ENCODE measurements at regions not wholly inside any gene's neighbourhood (a gene's known extent, or its start where the extent isn't known, plus 50 kb on each side); places are given as distances from the start of the nearest gene placed in this dataset.
"Not testable (repeated sequence)": the region's sequence is repeated elsewhere in the genome, so short reads cannot be mapped to it uniquely, and the experiment has no call there.

- DNase-seq (ENCODE audit: low spot score in 2 of 2) (no peak), ATAC-seq (no peak)
- Mint-ChIP-seq H3K9me3 (no peaks in the 10 kb centered on the region), H3K4me1 (no peaks in the 10 kb centered on the region), H3K27ac (no peak overlapping the region), H3K36me3 (no peaks in the 10 kb centered on the region), H3K4me3 (no peak overlapping the region)
Measured at GRCh38 chr14:30440961-30441360, 118.0 kb upstream of the G2E3 start.

GRCh38 chr14:30443368-30444007 lies 115.5 kb upstream of the G2E3 start:
- no peaks in the 10 kb centered on the region for H3K9me3 Mint-ChIP-seq
- ATAC-seq, result no peak
- H3K4me1 Mint-ChIP-seq, result no peaks in the 10 kb centered on the region
- no peak for DNase-seq (ENCODE audit: low spot score in 2 of 2)
- H3K36me3 Mint-ChIP-seq, result no peaks in the 10 kb centered on the region
- H3K4me3 Mint-ChIP-seq, result no peak overlapping the region
- H3K27ac Mint-ChIP-seq, result no peak overlapping the region

- Mint-ChIP-seq H3K4me3 (no peak overlapping the region), H3K9me3 (no peaks in the 10 kb centered on the region), H3K27ac (no peak overlapping the region), H3K36me3 (no peaks in the 10 kb centered on the region), H3K4me1 (no peaks in the 10 kb centered on the region)
- DNase-seq (ENCODE audit: low spot score in 2 of 2) (no peak), ATAC-seq (no peak)
Measured at GRCh38 chr14:30444451-30444850, 114.5 kb upstream of the G2E3 start.

GRCh38 chr14:30445011-30445793 lies 113.8 kb upstream of the G2E3 start:
- no peaks in the 10 kb centered on the region for H3K36me3 Mint-ChIP-seq
- no peak for DNase-seq (ENCODE audit: low spot score in 2 of 2)
- H3K27ac Mint-ChIP-seq, result no peak overlapping the region
- no peak overlapping the region for H3K4me3 Mint-ChIP-seq
- no peaks in the 10 kb centered on the region for H3K9me3 Mint-ChIP-seq
- no peaks in the 10 kb centered on the region for H3K4me1 Mint-ChIP-seq
- ATAC-seq, result no peak

GRCh38 chr14:30445852-30446251 lies 113.1 kb upstream of the G2E3 start:
- Mint-ChIP-seq H3K36me3 (no peaks in the 10 kb centered on the region), H3K4me3 (no peak overlapping the region), H3K9me3 (no peaks in the 10 kb centered on the region), H3K4me1 (no peaks in the 10 kb centered on the region), H3K27ac (no peak overlapping the region)
- DNase-seq (ENCODE audit: low spot score in 2 of 2) (no peak), ATAC-seq (no peak)

GRCh38 chr14:30450631-30451545 lies 108.1 kb upstream of the G2E3 start:
- Mint-ChIP-seq H3K9me3 (no peaks in the 10 kb centered on the region), H3K4me1 (no peaks in the 10 kb centered on the region), H3K27ac (no peak overlapping the region), H3K36me3 (no peaks in the 10 kb centered on the region), H3K4me3 (no peak overlapping the region)
- no peak for DNase-seq (ENCODE audit: low spot score in 2 of 2)
- no peak for ATAC-seq

- no peak overlapping the region for H3K27ac Mint-ChIP-seq
- no peaks in the 10 kb centered on the region for H3K9me3 Mint-ChIP-seq
- ATAC-seq, result no peak
- DNase-seq (ENCODE audit: low spot score in 2 of 2), result no peak
- no peak overlapping the region for H3K4me3 Mint-ChIP-seq
- no peaks in the 10 kb centered on the region for H3K4me1 Mint-ChIP-seq
- no peaks in the 10 kb centered on the region for H3K36me3 Mint-ChIP-seq
Measured at GRCh38 chr14:30456296-30456695, 102.7 kb upstream of the G2E3 start.

- Mint-ChIP-seq H3K27ac (no peak overlapping the region), H3K9me3 (no peaks in the 10 kb centered on the region), H3K4me3 (no peak overlapping the region), H3K36me3 (no peaks in the 10 kb centered on the region), H3K4me1 (no peaks in the 10 kb centered on the region)
- ATAC-seq, result no peak
- no peak for DNase-seq (ENCODE audit: low spot score in 2 of 2)
Measured at GRCh38 chr14:30462358-30462757, 96.6 kb upstream of the G2E3 start.

GRCh38 chr14:30464481-30464880 lies 94.5 kb upstream of the G2E3 start:
- DNase-seq (ENCODE audit: low spot score in 2 of 2) (no peak), ATAC-seq (no peak)
- H3K9me3 Mint-ChIP-seq, result no peaks in the 10 kb centered on the region
- no peak overlapping the region for H3K4me3 Mint-ChIP-seq
- H3K36me3 Mint-ChIP-seq, result no peaks in the 10 kb centered on the region
- no peak overlapping the region for H3K27ac Mint-ChIP-seq
- H3K4me1 Mint-ChIP-seq, result no peaks in the 10 kb centered on the region

GRCh38 chr14:30468354-30468753 lies 90.6 kb upstream of the G2E3 start:
- Mint-ChIP-seq H3K9me3 (no peaks in the 10 kb centered on the region), H3K36me3 (no peaks in the 10 kb centered on the region), H3K27ac (no peak overlapping the region), H3K4me3 (no peak overlapping the region), H3K4me1 (no peaks in the 10 kb centered on the region)
- DNase-seq (ENCODE audit: low spot score in 2 of 2) (no peak), ATAC-seq (no peak)

GRCh38 chr14:30471980-30472379 lies 87.0 kb upstream of the G2E3 start:
- Mint-ChIP-seq H3K4me1 (no peaks in the 10 kb centered on the region), H3K27ac (no peak overlapping the region), H3K9me3 (no peaks in the 10 kb centered on the region), H3K4me3 (no peak overlapping the region), H3K36me3 (no peaks in the 10 kb centered on the region)
- no peak for ATAC-seq
- no peak for DNase-seq (ENCODE audit: low spot score in 2 of 2)

GRCh38 chr14:30473846-30474696 lies 84.9 kb upstream of the G2E3 start:
- not testable (repeated sequence) for H3K4me1 Mint-ChIP-seq; ATAC-seq; H3K4me3 Mint-ChIP-seq; H3K36me3 Mint-ChIP-seq; H3K9me3 Mint-ChIP-seq; H3K27ac Mint-ChIP-seq; DNase-seq (ENCODE audit: low spot score in 2 of 2)

- no peak for ATAC-seq
Measured at GRCh38 chr14:30482276-30482675, 76.7 kb upstream of the G2E3 start.

GRCh38 chr14:30484201-30484600 lies 74.8 kb upstream of the G2E3 start:
- ATAC-seq (no peak), DNase-seq (ENCODE audit: low spot score in 2 of 2) (no peak)
- Mint-ChIP-seq H3K9me3 (no peaks in the 10 kb centered on the region), H3K4me1 (no peaks in the 10 kb centered on the region), H3K36me3 (no peaks in the 10 kb centered on the region), H3K27ac (no peak overlapping the region), H3K4me3 (no peak overlapping the region)

More at GRCh38 chr14:30482276-30482675, 76.7 kb upstream of the G2E3 start:
- Mint-ChIP-seq H3K36me3 (no peaks in the 10 kb centered on the region), H3K4me1 (no peaks in the 10 kb centered on the region), H3K4me3 (no peak overlapping the region), H3K9me3 (no peaks in the 10 kb centered on the region), H3K27ac (no peak overlapping the region)
- no peak for DNase-seq (ENCODE audit: low spot score in 2 of 2)

GRCh38 chr14:30484976-30485375 lies 74.0 kb upstream of the G2E3 start:
- no peaks in the 10 kb centered on the region for H3K4me1 Mint-ChIP-seq
- no peak for DNase-seq (ENCODE audit: low spot score in 2 of 2)
- no peak overlapping the region for H3K27ac Mint-ChIP-seq
- H3K9me3 Mint-ChIP-seq, result no peaks in the 10 kb centered on the region
- ATAC-seq, result no peak
- no peaks in the 10 kb centered on the region for H3K36me3 Mint-ChIP-seq
- no peak overlapping the region for H3K4me3 Mint-ChIP-seq

Data from stimulated activated effector memory CD8-positive, alpha-beta T cell treated with anti-CD3 and anti-CD28 coated beads, Interleukin-12 subunit alpha, Interleukin-12 subunit beta, amount 100 ng/mL, for 72 hours (primary cell).